Left lung (tissue), 4 donors: ENCODE measurements at regions not wholly inside any gene's neighbourhood (a gene's known extent, or its start where the extent isn't known, plus 50 kb on each side); places are given as distances from the start of the nearest gene placed in this dataset.

ENCODE experiments used
- ATAC-seq: fragments of 200-7000 bp; cut with Tn5 transposase; one replicate; pipeline ENCODE4 v1.9.1; 2020; ENCODE audit warnings: moderate library complexity
- DNase-seq, 4 donors: peaks; one replicate each; pipeline ENCODE4 v3.0.0-alpha.2; 2013 to 2020
- H3K27ac ChIP-seq, 2 donors: fragments of 200-600 bp; sonication (generic) in 1 of 2; one replicate each; pipeline versions ENCODE4 v1.5.0 to v1.8.0; 2020 to 2021
- H3K27me3 ChIP-seq, 2 donors: fragments of 200-600 bp; sonication (generic) in 1 of 2; one replicate each; pipeline versions ENCODE4 v1.5.0 to v1.8.0; 2020 to 2021
- H3K36me3 ChIP-seq, 2 donors: fragments of 200-600 bp; sonication (generic) in 1 of 2; one replicate each; pipeline versions ENCODE4 v1.5.0 to v1.8.0; 2020 to 2021
- H3K4me1 ChIP-seq, 2 donors: fragments of 200-600 bp; one replicate each; pipeline ENCODE4 v1.8.0; 2021
- H3K4me3 ChIP-seq, 2 donors: fragments of 200-600 bp; sonication (generic) in 1 of 2; one replicate each; pipeline versions ENCODE4 v1.5.0 to v1.8.0; 2020 to 2021; ENCODE audit warnings: mild to moderate bottlenecking in 1 of 2
- H3K9me3 ChIP-seq, 2 donors: fragments of 200-600 bp; sonication (generic) in 1 of 2; one replicate each; pipeline versions ENCODE4 v1.5.0 to v1.8.0; 2020 to 2021
- intact Hi-C, 2 donors: fragments of 100-400 bp; cut with DNase I; formaldehyde crosslinking; loops; one replicate each; pipeline versions ENCODE4 v1.11.2 to v1.14.2; 2022
- TF ChIP-seq, protein P1 (sequence below), 2 donors: fragments of 200-600 bp; sonication (generic) in 1 of 2; IDR thresholded peaks; one replicate each; pipeline versions ENCODE4 v1.5.0 to v1.8.0; 2021; ENCODE audit warnings: antibody characterized with exemption in 2 of 2
- donor health status: DM: no; HTN: yes; CAD: no.
- donor health status: DM: no; HTN: no; CAD: no.

GRCh38 chr9:96139592-96140295 lies 162.2 kb downstream of the HSD17B3 start:
- Histone ChIP-seq H3K4me1 (peaks cover 21 to 44% of the 10 kb centered on the region in 2 donors), H3K27me3 (no peaks in the 10 kb centered on the region), H3K36me3 (no peaks in the 10 kb centered on the region), H3K4me3 (no peak overlapping the region), H3K9me3 (no peaks in the 10 kb centered on the region), H3K27ac (peak overlapping the region in 1 of 2 donors; percentile 48)
- peak in 3 of 4 donors; percentile 51 to 92 (median 85) for DNase-seq
- TF ChIP-seq, protein P1, sequence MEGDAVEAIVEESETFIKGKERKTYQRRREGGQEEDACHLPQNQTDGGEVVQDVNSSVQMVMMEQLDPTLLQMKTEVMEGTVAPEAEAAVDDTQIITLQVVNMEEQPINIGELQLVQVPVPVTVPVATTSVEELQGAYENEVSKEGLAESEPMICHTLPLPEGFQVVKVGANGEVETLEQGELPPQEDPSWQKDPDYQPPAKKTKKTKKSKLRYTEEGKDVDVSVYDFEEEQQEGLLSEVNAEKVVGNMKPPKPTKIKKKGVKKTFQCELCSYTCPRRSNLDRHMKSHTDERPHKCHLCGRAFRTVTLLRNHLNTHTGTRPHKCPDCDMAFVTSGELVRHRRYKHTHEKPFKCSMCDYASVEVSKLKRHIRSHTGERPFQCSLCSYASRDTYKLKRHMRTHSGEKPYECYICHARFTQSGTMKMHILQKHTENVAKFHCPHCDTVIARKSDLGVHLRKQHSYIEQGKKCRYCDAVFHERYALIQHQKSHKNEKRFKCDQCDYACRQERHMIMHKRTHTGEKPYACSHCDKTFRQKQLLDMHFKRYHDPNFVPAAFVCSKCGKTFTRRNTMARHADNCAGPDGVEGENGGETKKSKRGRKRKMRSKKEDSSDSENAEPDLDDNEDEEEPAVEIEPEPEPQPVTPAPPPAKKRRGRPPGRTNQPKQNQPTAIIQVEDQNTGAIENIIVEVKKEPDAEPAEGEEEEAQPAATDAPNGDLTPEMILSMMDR (IDR thresholded peaks at IDR 0.05) = no peak
- intact Hi-C loops = no loop called here
- peak; percentile 62 for ATAC-seq

DNA sequence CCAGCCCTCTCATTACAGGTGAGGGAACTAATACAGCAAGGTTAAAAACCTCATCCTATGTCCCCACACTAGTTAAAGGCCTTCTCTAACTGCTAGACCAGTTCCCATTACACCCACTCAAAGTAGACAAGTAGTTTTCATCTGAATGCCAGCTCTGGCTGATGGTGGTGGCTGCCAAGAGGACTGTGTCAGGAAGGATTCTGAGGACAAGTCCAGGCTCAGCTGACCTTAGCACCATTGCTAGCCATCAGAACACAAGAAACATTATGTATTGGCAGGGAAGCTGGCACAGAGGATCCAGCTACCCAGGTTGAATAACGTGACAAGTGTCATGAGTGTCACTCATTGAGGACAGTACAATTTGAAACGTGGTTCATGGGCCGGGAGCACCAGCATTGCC lies 163.4 kb downstream of the HSD17B3 start:
- H3K27ac ChIP-seq = no peak overlapping the region
- H3K4me3 ChIP-seq = no peak overlapping the region
- no peak for ATAC-seq
- DNase-seq = no peak
- intact Hi-C loops = no loop called here
- H3K36me3 ChIP-seq = no peaks in the 10 kb centered on the region
- TF ChIP-seq, protein P1 (IDR thresholded peaks at IDR 0.05) = no peak
- H3K9me3 ChIP-seq = no peaks in the 10 kb centered on the region
- peaks cover 21 to 44% of the 10 kb centered on the region in 2 donors for H3K4me1 ChIP-seq
- no peaks in the 10 kb centered on the region for H3K27me3 ChIP-seq

DNA sequence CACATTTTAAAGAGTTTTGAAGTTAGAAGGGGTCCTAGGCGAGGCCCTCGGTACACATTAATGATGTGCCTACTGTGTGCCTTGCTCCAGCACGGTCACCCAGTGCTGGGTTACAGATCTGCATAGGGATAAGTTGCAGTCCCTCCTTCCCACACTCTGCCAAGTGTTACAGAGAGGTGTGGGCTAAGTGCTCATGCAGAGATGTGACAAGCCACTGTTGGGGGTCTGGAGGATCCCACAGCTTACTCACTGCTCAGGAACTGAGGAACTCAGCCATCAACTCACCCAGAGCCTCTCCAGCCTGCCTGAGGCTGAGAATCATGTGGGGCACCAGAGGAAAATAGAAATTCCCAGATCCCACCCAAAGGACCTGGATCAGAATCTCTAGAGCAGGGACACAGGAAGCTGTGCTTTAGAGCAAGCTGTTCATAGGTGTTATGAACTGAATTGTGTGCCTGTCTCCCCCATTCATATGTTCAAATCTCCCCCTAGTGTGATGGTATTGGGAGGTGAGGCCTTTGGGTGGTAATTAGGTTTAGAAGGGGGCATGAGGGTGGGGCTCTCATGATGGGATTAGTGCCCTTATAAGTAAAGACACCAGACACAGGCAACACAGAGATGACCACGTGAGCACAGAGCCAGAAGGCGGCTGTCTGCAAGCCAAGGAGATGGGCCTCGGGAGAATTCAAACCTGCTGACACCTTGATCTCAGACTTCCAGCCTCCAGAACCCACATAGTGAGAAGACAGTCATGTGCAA lies 164.1 kb downstream of the HSD17B3 start:
- TF ChIP-seq, protein P1 (IDR thresholded peaks at IDR 0.05) = no peak
- peak; percentile 25 for ATAC-seq
- no peak for DNase-seq
- peak overlapping the region; percentile 60 to 82 for H3K27ac ChIP-seq
- peaks cover 21 to 44% of the 10 kb centered on the region in 2 donors for H3K4me1 ChIP-seq
- no peaks in the 10 kb centered on the region for H3K36me3 ChIP-seq
- no peaks in the 10 kb centered on the region for H3K9me3 ChIP-seq
- H3K27me3 ChIP-seq = no peaks in the 10 kb centered on the region
- no peak overlapping the region for H3K4me3 ChIP-seq
- intact Hi-C loops = no loop called here

DNA sequence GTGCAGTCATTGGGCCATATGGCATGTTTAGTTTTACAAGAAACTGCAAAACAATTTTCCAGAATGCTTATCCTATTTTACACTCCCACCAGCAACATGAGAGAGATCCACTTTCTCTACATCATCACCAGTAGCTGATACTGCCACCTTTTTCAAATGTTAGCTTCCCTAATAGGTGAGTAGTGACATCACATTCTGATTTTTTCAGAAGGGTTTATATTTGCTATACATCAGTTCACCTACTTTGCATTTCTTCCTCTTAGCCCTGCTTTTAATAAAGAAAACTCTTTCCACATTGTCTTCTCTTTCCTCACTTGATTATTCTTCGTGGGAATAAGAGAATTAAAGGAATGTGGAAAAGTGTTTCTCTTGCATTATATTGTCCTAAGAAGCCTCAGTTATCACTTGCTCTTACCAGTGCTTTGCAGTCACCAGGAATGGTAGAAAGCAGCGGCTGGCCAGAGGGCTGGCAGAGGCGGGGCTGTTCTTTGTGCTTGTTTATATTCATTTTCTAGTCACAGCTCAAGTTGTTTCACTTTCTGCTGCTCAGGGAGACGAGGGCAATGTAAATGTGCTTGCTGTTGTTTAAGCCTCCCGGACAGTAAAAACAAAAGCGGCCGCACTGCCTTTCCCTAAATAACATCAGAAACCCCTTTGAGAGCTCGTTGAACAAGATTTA lies 164.8 kb downstream of the HSD17B3 start:
- H3K27me3 ChIP-seq = no peaks in the 10 kb centered on the region
- TF ChIP-seq, protein P1 (IDR thresholded peaks at IDR 0.05) = no peak
- no peaks in the 10 kb centered on the region for H3K9me3 ChIP-seq
- no peak overlapping the region for H3K4me3 ChIP-seq
- ATAC-seq (peak; percentile 86), DNase-seq (peak in 2 of 4 donors; percentile 63 to 84)
- H3K36me3 ChIP-seq = no peaks in the 10 kb centered on the region
- intact Hi-C loops = no loop called here
- H3K27ac ChIP-seq = peak overlapping the region; percentile 60 to 82
- H3K4me1 ChIP-seq = peaks cover 21 to 44% of the 10 kb centered on the region in 2 donors
